A673 (cell line): ENCODE measurements at regions not wholly inside any gene's neighbourhood (a gene's known extent, or its start where the extent isn't known, plus 50 kb on each side); places are given as distances from the start of the nearest gene placed in this dataset.

Experiments
- CTCF ChIP-seq: fragments of 300-800, 200-600 bp; sonication (generic); conservative IDR thresholded peaks from 2 replicates; pipeline ENCODE4 v1.5.1; 2017; ENCODE audit warnings: low read depth, mild to moderate bottlenecking, antibody characterized with exemption, low read length, moderate library complexity, mixed read lengths
- EZH2 ChIP-seq: fragments of 200-600 bp; sonication (generic); IDR thresholded peaks from 2 replicates; pipeline ENCODE4 v1.6.1; 2017; ENCODE audit warnings: borderline replicate concordance, low read depth, mild to moderate bottlenecking, mixed read lengths, antibody characterized with exemption, low read length; ENCODE audit not compliant: poor library complexity, severe bottlenecking

GRCh38 chr5:118468085-118468484 is 520.3 kb downstream of the DTWD2 start:
- TF ChIP-seq CTCF (no peak), EZH2 (no peak)
